H1 (cell line): ENCODE measurements at regions not wholly inside any gene's neighbourhood (a gene's known extent, or its start where the extent isn't known, plus 50 kb on each side); places are given as distances from the start of the nearest gene placed in this dataset.

Experiments
- TF ChIP-seq, protein P1 (sequence below): fragments of 300-600 bp; sonication (generic); IDR thresholded peaks from 2 replicates; pipeline ENCODE4 v1.7.1; 2012; ENCODE audit warnings: low read length, moderate library complexity, mild to moderate bottlenecking, inconsistent platforms; ENCODE audit not compliant: insufficient replicate concordance

DNA sequence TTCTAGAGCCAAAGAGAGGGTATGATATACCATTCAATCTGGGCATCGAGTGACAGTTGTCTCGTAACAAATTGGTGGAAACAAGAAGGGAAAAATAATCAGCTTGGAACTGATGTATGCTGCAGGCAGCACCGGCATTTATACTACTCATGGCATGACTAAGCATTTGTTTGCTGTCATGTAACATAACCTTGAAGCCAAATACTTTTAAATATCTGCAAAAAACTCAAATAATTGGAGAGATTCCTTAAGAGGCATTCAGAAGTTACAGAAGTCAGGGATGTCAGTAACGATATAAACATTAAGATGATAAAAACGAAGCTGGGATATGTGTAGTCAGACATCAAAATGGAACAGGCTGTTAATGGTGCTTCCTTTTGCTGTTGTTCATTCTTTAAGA lies 157.3 kb upstream of the MMADHC start (continued):
- TF ChIP-seq, protein P1, sequence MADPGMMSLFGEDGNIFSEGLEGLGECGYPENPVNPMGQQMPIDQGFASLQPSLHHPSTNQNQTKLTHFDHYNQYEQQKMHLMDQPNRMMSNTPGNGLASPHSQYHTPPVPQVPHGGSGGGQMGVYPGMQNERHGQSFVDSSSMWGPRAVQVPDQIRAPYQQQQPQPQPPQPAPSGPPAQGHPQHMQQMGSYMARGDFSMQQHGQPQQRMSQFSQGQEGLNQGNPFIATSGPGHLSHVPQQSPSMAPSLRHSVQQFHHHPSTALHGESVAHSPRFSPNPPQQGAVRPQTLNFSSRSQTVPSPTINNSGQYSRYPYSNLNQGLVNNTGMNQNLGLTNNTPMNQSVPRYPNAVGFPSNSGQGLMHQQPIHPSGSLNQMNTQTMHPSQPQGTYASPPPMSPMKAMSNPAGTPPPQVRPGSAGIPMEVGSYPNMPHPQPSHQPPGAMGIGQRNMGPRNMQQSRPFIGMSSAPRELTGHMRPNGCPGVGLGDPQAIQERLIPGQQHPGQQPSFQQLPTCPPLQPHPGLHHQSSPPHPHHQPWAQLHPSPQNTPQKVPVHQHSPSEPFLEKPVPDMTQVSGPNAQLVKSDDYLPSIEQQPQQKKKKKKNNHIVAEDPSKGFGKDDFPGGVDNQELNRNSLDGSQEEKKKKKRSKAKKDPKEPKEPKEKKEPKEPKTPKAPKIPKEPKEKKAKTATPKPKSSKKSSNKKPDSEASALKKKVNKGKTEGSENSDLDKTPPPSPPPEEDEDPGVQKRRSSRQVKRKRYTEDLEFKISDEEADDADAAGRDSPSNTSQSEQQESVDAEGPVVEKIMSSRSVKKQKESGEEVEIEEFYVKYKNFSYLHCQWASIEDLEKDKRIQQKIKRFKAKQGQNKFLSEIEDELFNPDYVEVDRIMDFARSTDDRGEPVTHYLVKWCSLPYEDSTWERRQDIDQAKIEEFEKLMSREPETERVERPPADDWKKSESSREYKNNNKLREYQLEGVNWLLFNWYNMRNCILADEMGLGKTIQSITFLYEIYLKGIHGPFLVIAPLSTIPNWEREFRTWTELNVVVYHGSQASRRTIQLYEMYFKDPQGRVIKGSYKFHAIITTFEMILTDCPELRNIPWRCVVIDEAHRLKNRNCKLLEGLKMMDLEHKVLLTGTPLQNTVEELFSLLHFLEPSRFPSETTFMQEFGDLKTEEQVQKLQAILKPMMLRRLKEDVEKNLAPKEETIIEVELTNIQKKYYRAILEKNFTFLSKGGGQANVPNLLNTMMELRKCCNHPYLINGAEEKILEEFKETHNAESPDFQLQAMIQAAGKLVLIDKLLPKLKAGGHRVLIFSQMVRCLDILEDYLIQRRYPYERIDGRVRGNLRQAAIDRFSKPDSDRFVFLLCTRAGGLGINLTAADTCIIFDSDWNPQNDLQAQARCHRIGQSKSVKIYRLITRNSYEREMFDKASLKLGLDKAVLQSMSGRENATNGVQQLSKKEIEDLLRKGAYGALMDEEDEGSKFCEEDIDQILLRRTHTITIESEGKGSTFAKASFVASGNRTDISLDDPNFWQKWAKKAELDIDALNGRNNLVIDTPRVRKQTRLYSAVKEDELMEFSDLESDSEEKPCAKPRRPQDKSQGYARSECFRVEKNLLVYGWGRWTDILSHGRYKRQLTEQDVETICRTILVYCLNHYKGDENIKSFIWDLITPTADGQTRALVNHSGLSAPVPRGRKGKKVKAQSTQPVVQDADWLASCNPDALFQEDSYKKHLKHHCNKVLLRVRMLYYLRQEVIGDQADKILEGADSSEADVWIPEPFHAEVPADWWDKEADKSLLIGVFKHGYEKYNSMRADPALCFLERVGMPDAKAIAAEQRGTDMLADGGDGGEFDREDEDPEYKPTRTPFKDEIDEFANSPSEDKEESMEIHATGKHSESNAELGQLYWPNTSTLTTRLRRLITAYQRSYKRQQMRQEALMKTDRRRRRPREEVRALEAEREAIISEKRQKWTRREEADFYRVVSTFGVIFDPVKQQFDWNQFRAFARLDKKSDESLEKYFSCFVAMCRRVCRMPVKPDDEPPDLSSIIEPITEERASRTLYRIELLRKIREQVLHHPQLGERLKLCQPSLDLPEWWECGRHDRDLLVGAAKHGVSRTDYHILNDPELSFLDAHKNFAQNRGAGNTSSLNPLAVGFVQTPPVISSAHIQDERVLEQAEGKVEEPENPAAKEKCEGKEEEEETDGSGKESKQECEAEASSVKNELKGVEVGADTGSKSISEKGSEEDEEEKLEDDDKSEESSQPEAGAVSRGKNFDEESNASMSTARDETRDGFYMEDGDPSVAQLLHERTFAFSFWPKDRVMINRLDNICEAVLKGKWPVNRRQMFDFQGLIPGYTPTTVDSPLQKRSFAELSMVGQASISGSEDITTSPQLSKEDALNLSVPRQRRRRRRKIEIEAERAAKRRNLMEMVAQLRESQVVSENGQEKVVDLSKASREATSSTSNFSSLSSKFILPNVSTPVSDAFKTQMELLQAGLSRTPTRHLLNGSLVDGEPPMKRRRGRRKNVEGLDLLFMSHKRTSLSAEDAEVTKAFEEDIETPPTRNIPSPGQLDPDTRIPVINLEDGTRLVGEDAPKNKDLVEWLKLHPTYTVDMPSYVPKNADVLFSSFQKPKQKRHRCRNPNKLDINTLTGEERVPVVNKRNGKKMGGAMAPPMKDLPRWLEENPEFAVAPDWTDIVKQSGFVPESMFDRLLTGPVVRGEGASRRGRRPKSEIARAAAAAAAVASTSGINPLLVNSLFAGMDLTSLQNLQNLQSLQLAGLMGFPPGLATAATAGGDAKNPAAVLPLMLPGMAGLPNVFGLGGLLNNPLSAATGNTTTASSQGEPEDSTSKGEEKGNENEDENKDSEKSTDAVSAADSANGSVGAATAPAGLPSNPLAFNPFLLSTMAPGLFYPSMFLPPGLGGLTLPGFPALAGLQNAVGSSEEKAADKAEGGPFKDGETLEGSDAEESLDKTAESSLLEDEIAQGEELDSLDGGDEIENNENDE, result no peak
